OCI-M2 (cell line): ENCODE measurements at regions not wholly inside any gene's neighbourhood (a gene's known extent, or its start where the extent isn't known, plus 50 kb on each side); places are given as distances from the start of the nearest gene placed in this dataset.
"Not testable (repeated sequence)": the region's sequence is repeated elsewhere in the genome, so short reads cannot be mapped to it uniquely, and the experiment has no call there.

Experiments used
- DNase-seq: peaks from one replicate; lab custom pipeline; 2025; ENCODE audit not compliant: unreplicated experiment; lab: John Stamatoyannopoulos, UW

- DNase-seq, result no peak
Measured at GRCh38 chr7:115793958-115794702, 236.4 kb downstream of the TFEC start.

DNA sequence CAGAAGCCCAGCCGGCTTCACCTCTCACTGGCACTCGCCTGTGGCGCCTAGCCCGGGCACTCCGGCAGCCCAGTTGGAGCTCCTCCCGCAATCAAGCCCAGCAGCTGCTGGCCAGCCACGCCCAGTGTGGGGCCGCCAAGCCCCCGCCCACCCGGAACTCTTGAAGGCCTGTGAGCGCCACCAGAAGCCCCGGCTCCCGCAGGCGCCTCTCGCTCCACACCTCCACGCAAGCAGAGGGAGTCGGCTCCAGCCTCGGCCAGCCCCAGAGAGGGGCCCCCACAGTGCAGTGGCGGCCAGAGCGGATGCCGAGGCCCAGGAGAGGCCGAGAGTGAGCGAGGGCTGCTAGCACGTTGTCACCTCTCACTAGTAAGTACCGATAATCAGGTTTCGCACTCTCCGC, 240.7 kb downstream of the TFEC start:
- no peak for DNase-seq

GRCh38 chr7:115789473-115789872, 241.1 kb downstream of the TFEC start:
- not testable (repeated sequence) for DNase-seq

DNA sequence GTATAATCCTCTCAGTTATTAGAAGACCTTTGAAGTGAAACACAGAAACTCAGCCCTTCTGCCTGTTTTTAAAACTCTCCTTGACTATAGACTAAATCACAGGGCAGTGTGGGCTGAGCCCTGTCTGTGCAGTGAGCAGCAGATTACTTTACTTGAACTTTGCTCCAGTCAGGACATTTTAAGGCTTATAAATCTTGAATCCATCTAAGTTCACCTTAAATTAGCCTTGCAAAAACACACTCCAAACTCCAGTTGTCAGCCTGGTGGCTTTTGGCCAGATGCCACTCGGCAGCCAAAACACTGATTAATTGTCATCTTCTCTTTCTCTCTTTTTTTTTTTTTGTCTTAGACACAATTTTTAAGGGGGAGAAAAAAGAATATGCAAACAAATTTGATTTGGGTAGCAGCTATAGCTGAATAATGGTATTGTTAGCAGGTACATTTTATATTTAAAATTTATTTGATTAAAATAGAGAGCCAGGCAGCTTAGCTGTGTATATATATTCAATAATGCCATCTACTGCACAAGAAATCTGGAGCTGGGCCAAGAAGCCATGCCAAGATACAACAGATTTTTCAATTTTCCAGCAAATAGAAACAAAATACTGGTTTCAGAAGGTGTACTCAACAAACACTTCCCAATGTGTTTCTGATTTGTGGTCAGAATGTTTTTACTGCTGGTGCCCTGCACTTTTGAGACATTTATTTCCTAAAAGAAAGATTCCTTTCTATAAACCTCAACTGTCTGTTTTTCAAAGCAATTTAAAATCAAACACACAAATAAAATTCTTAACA, 247.7 kb downstream of the TFEC start:
- no peak for DNase-seq

DNA sequence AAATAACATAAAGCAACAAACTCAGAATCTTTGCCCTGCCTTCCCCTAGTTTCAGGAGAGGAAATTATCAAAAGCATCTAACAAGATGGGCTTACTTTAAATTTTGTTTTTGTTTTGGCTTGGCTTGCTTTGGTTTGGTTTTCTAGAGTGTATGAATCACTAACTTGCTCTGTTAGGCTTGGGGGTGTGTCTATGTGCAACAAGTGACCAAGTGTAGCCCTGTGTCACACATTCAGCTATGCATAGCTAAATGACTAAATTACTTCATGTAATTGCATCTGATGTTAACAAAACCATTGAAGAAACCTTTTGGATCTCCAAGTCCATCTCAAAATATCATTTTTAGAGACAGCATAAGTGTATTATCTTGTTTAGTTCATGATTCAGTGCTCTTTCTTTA, 251.0 kb downstream of the TFEC start:
- DNase-seq, result no peak

DNA sequence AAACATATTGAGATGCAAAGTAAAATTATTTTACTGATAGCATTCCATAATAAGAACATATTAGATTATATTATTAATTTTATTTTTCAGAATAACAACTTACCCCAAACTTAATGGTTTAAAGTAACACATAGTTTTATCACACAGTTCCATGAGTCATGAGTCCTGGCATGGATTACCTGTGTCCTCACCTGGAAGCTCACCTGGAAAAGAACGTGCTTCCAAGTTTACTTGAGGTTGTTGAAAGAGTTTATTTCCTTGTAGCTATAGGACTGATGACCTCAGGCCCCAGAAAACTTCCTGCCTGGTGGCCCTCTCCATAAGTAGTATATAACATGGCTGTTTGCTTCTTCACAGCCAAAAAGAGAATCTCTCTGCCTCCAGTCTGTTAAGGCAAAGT, 254.6 kb downstream of the TFEC start:
- no peak for DNase-seq

DNA sequence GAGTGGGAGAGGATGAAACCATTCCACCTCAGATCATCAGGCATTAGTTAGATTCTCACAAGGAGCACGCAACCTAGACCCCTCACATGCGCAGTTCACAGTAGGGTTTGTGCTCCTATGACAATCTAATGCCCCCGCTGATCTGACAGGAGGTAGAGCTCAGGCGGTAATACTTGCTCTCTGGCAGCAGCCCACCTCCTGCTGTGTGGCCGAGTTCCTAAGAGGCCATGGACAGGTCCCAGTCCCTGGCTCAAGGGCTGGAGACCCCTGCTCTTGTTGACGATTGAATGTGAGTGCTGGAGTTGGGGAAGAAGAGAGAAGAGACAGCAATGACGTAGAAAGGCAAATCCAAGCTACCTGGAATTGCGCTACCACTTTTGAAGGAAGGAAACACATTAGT, 267.2 kb downstream of the TFEC start:
- no peak for DNase-seq

GRCh38 chr7:115758025-115758424, 272.5 kb downstream of the TFEC start:
- DNase-seq, result no peak

DNA sequence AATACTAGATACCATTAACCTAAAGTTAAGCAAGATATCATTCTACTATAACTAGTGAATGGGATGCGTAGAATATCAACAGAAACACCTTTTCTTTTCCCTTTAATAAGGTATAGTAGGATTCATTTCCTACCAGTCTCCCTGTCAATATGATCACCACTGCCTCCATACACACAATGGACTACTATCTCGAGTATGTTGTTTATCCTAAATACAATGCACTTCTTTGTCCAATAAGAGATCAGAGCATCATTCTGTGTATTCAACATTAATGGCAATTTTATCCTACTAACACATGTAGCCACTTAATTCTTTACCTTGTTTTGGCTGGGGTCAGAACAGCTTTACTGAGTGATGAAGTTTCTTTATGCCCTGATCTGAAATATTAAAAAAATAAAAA, 276.3 kb downstream of the TFEC start:
- DNase-seq, result no peak

- DNase-seq, result no peak
Measured at GRCh38 chr7:115749924-115750323, 280.6 kb downstream of the TFEC start.

- no peak for DNase-seq
Measured at GRCh38 chr7:115748123-115748738, 282.3 kb downstream of the TFEC start.

DNA sequence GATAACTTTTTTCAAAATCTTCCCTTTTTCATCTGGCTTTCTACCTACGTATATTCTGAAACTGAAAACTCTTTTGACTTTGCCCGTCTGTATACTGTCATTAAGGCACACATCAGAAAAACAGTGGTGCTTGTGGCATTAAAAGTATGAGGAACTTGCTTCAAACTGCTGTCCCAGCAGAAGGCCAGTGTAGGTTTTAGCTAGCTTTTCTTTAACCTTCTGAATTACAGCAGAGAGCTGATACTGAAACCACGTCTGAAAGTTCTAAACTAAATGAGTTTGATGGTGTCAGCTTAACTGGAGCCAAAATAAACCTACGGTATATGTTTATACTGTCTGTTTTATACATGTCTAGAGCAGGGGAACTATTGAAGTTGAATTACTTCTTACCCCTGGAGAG, 283.4 kb downstream of the TFEC start:
- no peak for DNase-seq

DNA sequence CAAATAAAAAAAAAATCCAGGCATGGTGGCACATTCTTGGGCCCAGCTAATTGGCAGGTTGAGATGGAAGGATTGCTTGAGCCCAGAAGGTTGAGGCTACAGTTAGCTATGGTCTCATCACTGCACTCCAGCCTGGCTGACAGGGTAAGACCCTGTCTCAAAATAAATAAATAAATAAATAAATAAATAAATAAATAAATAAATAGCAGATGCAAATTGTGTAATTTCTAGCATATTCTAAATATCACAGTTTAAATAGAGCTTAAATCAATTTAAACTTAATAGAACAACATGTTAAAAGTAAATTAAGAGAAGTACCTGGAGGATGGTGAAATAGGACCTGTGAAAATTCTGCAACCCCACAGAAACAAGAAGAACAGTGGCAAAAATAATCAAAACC, 290.5 kb downstream of the TFEC start:
- no peak for DNase-seq

DNA sequence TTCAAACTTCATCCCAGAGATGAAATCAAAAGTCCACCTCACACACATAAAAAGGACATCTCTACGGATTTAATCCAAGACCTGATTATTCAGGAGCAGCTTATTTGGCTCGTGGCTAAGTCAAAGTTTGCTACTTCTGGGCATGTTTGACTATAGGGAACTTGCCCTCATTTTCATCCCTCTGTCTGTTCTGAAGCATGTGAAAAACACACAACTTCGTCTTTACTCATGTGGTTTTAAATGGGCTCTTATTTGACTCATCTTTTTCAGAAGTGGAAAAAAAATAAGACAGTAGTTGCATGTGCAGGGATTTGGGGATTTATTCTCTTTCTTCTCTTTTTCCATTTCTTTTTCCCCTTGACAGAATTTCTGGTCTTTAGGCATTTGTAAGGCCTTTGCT, 295.9 kb downstream of the TFEC start:
- no peak for DNase-seq

- DNase-seq, result no peak
Measured at GRCh38 chr7:115731796-115732471, 298.6 kb downstream of the TFEC start.

DNA sequence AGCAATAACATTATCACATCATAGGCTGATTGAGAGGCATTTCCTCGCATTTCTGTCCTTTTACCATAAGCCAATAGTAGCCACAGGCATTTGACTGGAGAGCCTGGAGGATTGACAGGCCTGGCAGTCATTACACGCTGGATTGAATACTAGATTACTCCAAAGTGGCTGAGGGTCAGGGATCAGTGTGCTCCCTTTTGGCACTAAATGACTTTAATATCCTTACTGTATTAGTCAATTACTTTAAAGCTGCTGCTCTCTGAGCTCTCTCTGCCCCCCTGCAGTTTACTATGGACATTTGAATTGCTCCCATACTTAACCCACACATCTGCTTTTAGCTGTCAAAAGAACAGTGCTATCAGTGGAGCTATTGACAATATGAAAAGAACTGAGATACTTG, 302.0 kb downstream of the TFEC start:
- no peak for DNase-seq

DNA sequence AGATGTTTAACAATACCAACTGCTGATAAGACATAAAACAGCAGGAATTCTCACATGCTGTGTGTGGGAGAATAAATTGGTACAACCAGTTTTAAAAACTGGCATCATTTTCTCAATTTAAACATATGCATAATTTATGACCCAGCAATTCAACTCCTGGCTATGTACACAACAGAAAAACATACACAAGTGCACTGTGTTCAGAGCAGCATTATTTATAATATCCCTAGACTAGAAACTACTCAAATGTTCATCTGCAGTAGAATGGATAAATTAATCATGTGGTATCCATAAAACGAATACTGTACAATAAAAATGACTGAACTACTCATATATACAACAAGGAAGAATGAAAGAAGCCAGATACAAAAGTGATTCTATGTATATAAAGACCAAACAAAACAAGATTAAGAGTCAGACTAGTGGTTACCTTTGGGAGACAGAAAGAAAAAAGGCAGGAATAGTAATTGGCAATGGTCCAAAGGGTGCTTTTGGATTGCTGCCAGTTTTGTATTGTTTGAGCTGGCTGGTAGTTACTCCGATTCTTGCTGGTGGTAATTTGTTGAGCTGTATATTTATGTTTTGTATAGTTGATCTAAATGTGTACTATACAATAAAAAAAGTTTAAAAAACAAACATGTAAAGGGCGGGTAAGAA, 306.0 kb downstream of the TFEC start:
- no peak for DNase-seq

DNA sequence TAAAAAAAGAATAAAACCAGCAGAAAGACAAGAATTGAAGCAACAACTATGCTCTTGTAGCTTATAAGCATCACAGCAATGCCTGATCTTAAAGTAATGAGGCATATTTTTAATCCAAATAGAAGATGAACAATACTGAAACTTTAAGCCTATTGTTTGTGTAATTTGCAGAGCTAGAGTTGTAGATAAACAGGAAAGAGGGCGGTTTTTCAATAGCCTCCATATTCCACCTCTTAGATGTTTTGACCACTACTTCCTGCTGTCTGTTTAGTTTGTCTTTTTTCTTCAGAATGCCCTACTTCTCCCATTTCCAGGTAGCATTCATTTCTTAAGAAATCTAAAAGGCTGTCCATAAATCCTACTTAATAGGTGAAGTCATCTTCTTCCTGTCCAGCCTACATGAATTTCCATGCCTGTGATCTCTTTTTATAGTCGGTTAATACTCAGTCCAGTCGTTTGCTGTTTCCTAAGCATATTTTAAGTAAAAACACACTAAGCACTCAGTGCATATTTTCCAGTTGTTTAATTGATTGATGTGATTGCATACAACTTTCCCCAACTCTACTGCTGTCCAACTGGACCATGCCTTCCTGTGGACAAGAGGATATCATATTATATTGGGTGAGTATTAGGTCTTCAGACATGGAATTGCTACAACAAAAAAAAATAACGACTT, 308.1 kb downstream of the TFEC start:
- no peak for DNase-seq

- no peak for DNase-seq
Measured at GRCh38 chr7:115721293-115722217, 309.0 kb downstream of the TFEC start.
